ENCODE measurements at regions not wholly inside any gene's neighbourhood (a gene's known extent, or its start where the extent isn't known, plus 50 kb on each side); places are given as distances from the start of the nearest gene placed in this dataset.
"Not testable (repeated sequence)": the region's sequence is repeated elsewhere in the genome, so short reads cannot be mapped to it uniquely, and the experiment has no call there.

GRCh38 chr13:50131920-50132903 lies 117.0 kb downstream of the KCNRG start:
- no peak for DNase-seq

DNA sequence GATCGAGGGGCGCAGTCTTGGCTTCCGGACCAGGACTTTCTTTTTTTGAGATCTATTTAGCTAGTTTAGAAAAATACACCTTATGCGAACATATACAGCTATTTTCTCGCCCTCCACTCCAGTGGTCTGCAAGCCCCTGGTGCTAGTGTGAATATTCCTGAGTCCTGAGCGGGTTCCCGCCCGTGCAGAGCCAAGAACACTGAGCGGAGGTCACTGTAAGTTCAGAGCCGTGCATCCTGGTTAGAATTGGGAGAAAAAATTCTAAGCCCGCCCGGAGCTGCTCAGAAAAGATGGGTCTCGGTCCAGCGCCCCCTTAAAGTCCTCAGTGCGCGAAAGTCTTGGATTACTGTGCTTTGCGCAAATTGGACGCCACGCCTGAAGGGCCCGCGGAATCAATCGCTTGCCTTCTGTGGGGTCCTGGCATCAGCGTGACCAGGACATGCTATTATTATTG lies 117.7 kb downstream of the KCNRG start:
- no peak for DNase-seq

- no peak for DNase-seq
Observed at GRCh38 chr13:50133358-50133953, 118.2 kb downstream of the KCNRG start.

DNA sequence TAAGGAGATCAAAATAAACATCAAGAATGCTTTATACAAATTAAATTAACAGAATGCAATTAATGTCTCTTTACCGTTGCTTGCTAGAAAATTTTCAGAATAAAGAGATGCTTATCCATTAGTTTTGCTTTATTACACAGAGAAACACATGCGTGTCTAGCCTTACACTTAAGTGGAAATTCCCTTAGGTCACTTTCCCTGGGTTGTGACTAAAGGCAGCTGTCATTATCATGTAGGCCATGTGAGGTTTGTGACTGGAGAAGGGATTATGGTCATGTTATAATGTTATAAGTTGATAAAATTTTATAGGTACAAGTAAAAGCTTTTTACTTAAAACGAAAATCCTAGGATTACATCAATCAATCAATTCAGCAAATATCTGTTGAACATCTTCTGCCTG lies 121.0 kb downstream of the KCNRG start:
- DNase-seq = no peak

DNA sequence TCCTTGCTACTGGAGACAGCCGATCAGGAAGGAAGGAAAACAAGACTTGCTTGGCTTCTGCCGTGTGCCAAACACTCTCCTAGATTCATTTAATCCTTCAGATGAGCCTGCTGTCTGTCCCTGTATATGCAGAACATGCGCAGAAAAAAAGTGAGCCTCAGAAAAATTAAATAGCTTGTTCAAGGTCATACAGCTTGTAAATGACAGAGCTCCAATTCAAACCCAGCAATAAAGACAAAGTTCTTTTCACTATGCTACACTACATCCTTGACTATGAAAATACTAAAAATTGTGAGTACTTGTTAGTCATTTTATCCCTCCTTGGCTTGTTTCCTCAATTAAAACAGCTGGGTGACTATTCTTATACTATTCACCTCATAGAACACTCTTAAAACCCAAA lies 121.4 kb downstream of the KCNRG start:
- no peak for DNase-seq

DNA sequence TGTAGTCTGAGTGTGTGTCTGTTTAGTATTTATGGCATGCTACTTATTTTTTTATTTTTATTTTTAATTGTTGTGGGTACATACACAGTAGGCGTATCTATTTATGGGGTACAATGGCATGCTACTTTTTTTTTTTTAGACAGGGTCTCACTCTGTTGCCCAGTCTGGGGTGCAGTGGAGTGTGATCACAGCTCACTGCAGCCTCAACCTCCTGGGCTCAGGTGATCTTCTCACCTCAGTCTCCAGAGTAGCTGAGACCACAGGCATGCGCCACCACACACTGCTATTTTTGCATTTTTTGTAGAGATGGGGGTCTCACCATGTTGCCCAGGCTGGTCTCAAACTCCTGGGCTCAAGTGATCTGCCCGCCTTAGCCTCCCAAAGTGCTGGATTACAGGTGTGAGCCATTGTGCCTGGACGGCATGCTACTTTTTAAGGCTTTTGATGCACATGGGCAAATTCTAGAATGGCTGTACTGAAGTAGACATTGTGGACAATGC lies 124.2 kb downstream of the KCNRG start:
- not testable (repeated sequence) for DNase-seq

GRCh38 chr13:50140153-50140552 lies 124.9 kb downstream of the KCNRG start:
- no peak for DNase-seq

DNA sequence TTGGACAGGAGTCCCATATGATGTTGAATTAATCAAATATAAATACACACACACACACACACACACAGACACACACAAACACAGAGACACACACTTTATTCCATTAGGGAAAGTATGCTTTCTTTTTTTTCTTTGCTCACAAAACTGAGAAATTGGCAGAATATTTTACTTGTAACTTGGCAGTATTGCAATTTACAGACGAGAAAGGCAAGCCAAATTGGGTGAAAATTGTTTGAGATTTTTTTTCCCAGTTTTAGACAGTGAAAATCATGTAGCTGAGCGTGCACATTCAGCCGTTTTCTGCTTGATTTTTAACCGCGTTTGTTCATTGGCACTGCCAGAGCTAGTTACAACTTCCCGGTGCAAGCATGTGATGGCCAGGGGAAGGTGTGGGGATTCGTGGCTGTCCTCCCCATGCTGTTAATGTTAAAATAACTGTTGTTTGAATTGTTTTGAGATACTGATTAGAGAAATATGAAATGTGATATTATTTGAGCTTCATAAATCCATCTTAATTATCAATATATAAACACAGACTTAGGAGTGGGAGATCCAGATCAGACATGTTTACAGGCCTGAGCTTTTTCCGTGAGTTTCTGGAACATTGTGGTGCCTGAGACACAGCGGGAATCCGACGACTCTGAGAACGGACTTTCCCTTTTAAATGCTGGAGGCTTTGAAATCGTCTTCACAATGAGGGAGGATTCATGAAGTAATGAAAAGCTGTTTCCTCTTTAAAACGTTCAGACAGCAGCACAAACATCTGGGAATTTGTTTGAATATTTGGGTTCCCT lies 125.5 kb downstream of the KCNRG start:
- no peak for DNase-seq

- no peak for DNase-seq
Observed at GRCh38 chr13:50141375-50141975, 126.2 kb downstream of the KCNRG start.

GRCh38 chr13:50144246-50145160 lies 129.3 kb downstream of the KCNRG start:
- DNase-seq = no peak

- DNase-seq = no peak
Observed at GRCh38 chr13:50149214-50149613, 134.0 kb downstream of the KCNRG start.

DNA sequence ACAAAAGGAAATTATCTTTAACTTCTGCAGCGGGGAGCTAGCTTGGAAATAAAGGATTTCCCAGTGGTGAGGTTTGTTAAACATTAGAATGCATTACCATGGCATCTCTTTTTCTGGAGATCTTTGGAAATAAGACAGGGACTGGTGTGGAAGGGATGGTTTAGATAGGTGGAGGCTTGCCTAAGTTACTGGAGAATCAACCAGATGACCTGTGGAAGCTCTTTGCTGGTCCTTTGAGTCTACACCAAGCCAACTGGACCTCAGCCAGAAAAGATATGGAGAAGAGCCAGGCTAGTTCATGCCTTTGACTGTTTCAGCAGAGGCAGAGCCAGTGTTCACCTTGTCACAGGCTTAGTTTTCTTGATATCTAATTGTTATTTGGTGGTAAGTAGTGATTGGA lies 134.7 kb downstream of the KCNRG start:
- no peak for DNase-seq

GRCh38 chr13:50152224-50152623 lies 137.0 kb downstream of the KCNRG start:
- DNase-seq = peak; percentile 6

GRCh38 chr13:50152655-50153309 lies 137.5 kb downstream of the KCNRG start:
- DNase-seq = peak; percentile 5

- no peak for DNase-seq
Observed at GRCh38 chr13:50153401-50153800, 138.2 kb downstream of the KCNRG start.

DNA sequence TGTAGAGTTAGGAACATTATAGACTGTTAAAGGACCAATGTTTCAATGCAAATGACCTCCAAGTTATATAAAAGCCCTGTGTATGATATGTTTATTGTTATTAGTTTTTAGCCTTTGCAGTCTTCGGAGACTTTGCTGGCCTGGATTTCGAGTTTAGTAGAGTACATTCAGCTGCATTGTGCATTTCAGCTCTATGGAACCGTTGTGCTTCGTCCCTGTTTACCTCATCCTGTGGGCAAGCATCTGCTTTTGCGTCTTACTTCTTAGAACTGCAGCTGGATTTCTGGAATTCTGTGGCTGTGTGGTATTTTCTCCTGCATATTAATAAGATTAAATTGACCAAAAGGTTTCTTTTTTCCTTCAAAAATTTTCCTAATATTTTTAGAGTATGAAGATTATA lies 138.6 kb downstream of the KCNRG start:
- DNase-seq = no peak

DNA sequence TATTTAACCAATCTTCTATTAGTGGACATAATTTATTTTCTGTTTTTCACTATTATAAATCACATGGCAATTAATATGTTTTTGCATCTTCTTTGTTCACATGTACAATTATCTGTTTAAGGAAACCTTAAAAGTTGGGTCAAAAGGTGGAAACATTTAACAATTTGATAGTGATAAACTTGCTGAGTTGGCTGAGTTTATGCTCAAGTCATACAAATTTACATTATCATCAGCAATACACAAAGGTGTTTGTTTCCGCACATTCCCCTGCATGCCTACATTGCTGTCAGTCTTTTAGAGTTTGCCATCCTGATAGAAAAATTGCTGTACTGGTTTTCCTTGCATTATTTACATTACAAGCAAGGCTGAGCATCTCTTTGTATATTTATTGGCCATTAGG lies 139.5 kb downstream of the KCNRG start:
- no peak for DNase-seq

- no peak for DNase-seq
Observed at GRCh38 chr13:50156140-50156539, 140.9 kb downstream of the KCNRG start.

DNA sequence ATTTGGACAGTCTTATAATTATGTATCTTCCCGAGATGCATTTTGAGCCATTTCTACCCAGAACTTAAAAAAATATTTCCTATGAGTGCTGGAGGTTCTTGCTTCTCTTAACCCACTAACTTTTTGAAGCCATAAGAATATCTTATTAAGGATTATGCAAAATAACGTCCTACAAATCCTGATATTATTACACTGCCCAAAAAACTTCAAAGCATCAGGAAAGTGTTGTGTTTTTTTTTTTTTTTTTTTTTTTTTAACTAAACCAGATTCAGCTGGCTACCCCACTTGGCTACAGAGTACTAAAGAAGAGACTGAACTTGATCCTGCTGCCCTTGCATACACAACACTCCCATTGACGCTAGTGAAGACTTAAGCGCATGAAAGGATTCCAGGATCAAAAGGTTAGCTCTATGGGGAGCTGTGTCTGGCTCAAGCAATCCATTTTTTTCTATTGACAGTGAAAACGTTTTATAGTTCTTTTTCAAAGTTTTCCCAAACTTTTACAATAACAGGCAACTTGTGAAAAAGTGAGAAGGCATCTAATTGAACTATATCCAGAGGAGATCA lies 141.4 kb downstream of the KCNRG start:
- DNase-seq = no peak

DNA sequence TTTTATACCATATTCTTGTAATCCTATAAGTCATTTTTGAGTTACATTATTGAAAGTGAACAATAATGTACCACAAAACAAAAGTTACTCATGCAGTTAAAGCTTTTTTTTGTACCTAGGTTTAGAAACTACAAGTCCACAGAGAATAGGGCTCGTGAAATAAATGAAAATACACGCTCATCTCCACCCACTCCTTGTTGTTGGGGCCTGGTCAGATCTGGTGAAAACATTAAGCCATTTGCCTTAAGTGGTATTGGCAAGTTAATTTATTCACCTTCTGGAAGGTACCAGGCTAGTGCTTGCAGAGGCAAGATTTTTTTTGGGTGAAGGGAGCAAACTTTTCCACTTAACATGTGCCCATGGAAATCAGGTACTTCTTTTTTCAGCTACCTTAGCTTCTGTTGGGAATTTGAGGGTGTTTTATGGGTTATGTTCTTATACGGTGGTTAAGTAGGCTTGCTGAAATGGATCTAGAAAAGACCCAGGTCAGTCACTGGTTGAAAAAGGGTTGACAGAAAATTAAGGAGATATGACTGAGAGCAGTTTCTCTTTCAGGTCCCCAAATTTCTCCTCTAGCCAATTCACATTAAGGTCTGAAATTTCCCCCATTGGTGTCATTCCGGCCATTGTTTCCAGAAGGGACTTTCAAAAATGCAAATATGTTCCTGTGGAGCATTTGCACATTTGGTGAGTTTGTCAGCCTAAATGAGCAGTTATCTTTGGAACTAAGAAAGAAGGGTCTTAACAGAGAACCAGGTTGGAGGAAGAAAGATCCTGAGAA lies 143.3 kb downstream of the KCNRG start:
- DNase-seq = no peak
